ENCODE measurements at regions not wholly inside any gene's neighbourhood (a gene's known extent, or its start where the extent isn't known, plus 50 kb on each side); places are given as distances from the start of the nearest gene placed in this dataset.
A peak's percentile ranks its signal among the peaks of the same experiment; 100 is the strongest.

DNA sequence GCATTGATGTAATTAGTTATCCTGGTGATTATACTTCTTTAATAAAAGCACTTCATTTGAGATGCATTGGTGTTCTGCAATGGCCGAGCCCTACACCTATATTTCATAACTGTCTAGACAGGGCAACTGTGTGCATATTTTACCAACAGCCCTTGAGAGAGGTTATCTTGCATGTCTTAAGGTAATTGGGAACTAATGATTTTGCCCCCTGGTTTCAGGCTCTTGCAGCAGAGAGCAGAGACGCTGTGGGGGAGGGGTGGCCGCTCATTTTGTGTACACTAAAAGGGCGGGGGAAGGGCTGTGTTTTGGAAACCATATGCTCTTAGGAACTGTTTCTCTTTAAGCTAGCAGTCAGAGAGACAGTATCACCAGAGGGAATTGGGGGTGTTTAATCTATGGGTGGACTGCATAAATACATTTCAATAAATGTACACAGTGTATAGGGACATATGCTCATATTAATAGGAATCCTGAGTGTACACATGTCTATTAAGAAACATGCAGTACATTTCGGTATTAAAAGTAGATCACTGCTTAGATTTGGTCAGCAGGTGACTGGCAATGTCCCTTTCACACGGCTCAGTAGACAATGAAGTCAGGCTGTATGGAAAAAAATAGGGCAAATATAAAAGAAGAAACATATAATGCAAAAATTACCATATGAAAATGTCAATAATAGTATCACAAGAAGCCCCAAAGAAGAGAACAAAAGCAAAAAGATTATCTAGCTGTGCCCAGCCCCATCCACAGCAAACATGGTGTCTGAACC is 402.9 kb upstream of the CITED2 start:
- Histone ChIP-seq H3K36me3 (replicated peaks; ENCODE audit: insufficient read depth, low read length) (no peaks in the 10 kb centered on the region), H3K9me3 (replicated peaks; ENCODE audit: insufficient read depth, low read length) (no peaks in the 10 kb centered on the region), H2AFZ (ENCODE audit: low read length) (no peak overlapping the region), H3F3A (ENCODE audit: insufficient read depth, low read length) (no peaks in the 10 kb centered on the region), H3K4me2 (ENCODE audit: low read depth, low read length) (no peak overlapping the region), H3K27me3 (replicated peaks; ENCODE audit: insufficient read depth, low read length) (no peaks in the 10 kb centered on the region), H3K9me2 (replicated peaks; ENCODE audit: insufficient read depth, low read length) (no peaks in the 10 kb centered on the region), H3K4me1 (ENCODE audit: low read length) (no peaks in the 10 kb centered on the region), H3K27ac (ENCODE audit: low read length) (no peak overlapping the region), H3K4me3 (ENCODE audit: low read length) (no peak overlapping the region), H3K9ac (ENCODE audit: low read length) (no peak overlapping the region), H3K79me2 (ENCODE audit: low read length) (no peaks in the 10 kb centered on the region), H4K20me1 (ENCODE audit: insufficient read depth, low read length) (no peaks in the 10 kb centered on the region)
- no peak for DNase-seq
- TF ChIP-seq, protein P1, sequence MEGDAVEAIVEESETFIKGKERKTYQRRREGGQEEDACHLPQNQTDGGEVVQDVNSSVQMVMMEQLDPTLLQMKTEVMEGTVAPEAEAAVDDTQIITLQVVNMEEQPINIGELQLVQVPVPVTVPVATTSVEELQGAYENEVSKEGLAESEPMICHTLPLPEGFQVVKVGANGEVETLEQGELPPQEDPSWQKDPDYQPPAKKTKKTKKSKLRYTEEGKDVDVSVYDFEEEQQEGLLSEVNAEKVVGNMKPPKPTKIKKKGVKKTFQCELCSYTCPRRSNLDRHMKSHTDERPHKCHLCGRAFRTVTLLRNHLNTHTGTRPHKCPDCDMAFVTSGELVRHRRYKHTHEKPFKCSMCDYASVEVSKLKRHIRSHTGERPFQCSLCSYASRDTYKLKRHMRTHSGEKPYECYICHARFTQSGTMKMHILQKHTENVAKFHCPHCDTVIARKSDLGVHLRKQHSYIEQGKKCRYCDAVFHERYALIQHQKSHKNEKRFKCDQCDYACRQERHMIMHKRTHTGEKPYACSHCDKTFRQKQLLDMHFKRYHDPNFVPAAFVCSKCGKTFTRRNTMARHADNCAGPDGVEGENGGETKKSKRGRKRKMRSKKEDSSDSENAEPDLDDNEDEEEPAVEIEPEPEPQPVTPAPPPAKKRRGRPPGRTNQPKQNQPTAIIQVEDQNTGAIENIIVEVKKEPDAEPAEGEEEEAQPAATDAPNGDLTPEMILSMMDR (IDR thresholded peaks at IDR 0.05; ENCODE audit: low read length) = no peak
- no peak for TF ChIP-seq EZH2phosphoT487 (IDR thresholded peaks at IDR 0.05; ENCODE audit: low read length)
- no peak for TF ChIP-seq EZH2 (optimal IDR thresholded peaks at IDR 0.05; ENCODE audit: low read depth, low read length)

DNA sequence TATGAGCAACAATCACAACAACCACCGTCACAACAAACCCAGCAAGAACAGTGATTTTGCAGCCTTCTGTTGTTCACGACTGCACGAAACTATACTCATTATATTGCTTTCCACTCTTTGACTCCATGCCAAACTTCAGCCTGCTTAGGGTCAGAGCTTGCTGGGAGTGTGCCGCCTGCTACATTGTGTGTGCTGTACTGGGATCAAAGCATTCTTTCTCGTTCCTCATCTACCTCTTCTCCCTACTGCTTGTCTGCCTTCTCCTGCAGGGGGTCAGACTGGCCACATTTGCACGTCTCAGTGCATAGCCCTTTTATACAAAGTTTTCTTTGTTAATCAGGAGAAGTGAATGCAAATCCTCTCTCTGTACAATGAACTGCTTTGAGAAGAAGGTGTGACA is 401.6 kb upstream of the CITED2 start:
- no peaks in the 10 kb centered on the region for H3K9me3 ChIP-seq (replicated peaks; ENCODE audit: insufficient read depth, low read length)
- H3K4me2 ChIP-seq (ENCODE audit: low read depth, low read length) = no peak overlapping the region
- no peaks in the 10 kb centered on the region for H4K20me1 ChIP-seq (ENCODE audit: insufficient read depth, low read length)
- no peak overlapping the region for H3K27ac ChIP-seq (ENCODE audit: low read length)
- H3K9ac ChIP-seq (ENCODE audit: low read length) = no peak overlapping the region
- no peaks in the 10 kb centered on the region for H3K27me3 ChIP-seq (replicated peaks; ENCODE audit: insufficient read depth, low read length)
- no peak overlapping the region for H2AFZ ChIP-seq (ENCODE audit: low read length)
- no peaks in the 10 kb centered on the region for H3K9me2 ChIP-seq (replicated peaks; ENCODE audit: insufficient read depth, low read length)
- H3K4me3 ChIP-seq (ENCODE audit: low read length) = no peak overlapping the region
- H3K79me2 ChIP-seq (ENCODE audit: low read length) = no peaks in the 10 kb centered on the region
- TF ChIP-seq EZH2 (optimal IDR thresholded peaks at IDR 0.05; ENCODE audit: low read depth, low read length) (no peak), EZH2phosphoT487 (IDR thresholded peaks at IDR 0.05; ENCODE audit: low read length) (no peak)
- TF ChIP-seq, protein P1 (IDR thresholded peaks at IDR 0.05; ENCODE audit: low read length) = no peak
- no peaks in the 10 kb centered on the region for H3F3A ChIP-seq (ENCODE audit: insufficient read depth, low read length)
- H3K4me1 ChIP-seq (ENCODE audit: low read length) = no peaks in the 10 kb centered on the region
- no peaks in the 10 kb centered on the region for H3K36me3 ChIP-seq (replicated peaks; ENCODE audit: insufficient read depth, low read length)
- no peak for DNase-seq

DNA sequence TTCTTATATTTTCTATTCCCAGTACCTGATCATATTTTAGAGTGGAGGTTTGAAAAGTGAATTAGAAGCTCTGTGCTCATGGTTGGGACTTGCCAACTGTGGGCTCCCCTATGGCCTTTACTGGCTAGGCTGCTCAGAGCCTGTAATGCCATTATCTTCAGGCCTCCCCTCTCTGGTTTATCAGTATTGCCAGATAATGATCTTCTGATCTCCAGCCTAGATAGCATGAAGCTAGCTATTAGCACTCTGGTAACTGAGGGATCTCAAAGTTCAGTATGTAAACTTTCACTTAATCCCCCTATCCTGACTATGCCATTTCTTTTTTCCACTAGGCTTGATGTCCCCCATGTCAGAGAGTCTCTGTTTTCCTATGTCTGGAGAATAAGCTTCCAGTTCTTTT is 393.7 kb upstream of the CITED2 start:
- H3K9ac ChIP-seq (ENCODE audit: low read length) = no peak overlapping the region
- H3K4me2 ChIP-seq (ENCODE audit: low read depth, low read length) = peak overlapping the region; percentile 17; the same call in 1 of the 2 replicates
- H3K79me2 ChIP-seq (ENCODE audit: low read length) = no peaks in the 10 kb centered on the region
- no peaks in the 10 kb centered on the region for H3K36me3 ChIP-seq (replicated peaks; ENCODE audit: insufficient read depth, low read length)
- no peak for DNase-seq
- no peaks in the 10 kb centered on the region for H3K27me3 ChIP-seq (replicated peaks; ENCODE audit: insufficient read depth, low read length)
- peaks cover 37% of the 10 kb centered on the region for H3K4me1 ChIP-seq (ENCODE audit: low read length)
- H3F3A ChIP-seq (ENCODE audit: insufficient read depth, low read length) = peaks cover 18% of the 10 kb centered on the region
- H3K27ac ChIP-seq (ENCODE audit: low read length) = no peak overlapping the region
- TF ChIP-seq, protein P1 (IDR thresholded peaks at IDR 0.05; ENCODE audit: low read length) = no peak
- TF ChIP-seq EZH2 (optimal IDR thresholded peaks at IDR 0.05; ENCODE audit: low read depth, low read length) (no peak), EZH2phosphoT487 (IDR thresholded peaks at IDR 0.05; ENCODE audit: low read length) (no peak)
- H3K4me3 ChIP-seq (ENCODE audit: low read length) = no peak overlapping the region
- H3K9me2 ChIP-seq (replicated peaks; ENCODE audit: insufficient read depth, low read length) = no peaks in the 10 kb centered on the region
- H2AFZ ChIP-seq (ENCODE audit: low read length) = peak overlapping the region; percentile 17; the same call in 1 of the 2 replicates
- no peaks in the 10 kb centered on the region for H4K20me1 ChIP-seq (ENCODE audit: insufficient read depth, low read length)
- H3K9me3 ChIP-seq (replicated peaks; ENCODE audit: insufficient read depth, low read length) = no peaks in the 10 kb centered on the region
